ENCODE measurements at regions not wholly inside any gene's neighbourhood (a gene's known extent, or its start where the extent isn't known, plus 50 kb on each side); places are given as distances from the start of the nearest gene placed in this dataset.

DNA sequence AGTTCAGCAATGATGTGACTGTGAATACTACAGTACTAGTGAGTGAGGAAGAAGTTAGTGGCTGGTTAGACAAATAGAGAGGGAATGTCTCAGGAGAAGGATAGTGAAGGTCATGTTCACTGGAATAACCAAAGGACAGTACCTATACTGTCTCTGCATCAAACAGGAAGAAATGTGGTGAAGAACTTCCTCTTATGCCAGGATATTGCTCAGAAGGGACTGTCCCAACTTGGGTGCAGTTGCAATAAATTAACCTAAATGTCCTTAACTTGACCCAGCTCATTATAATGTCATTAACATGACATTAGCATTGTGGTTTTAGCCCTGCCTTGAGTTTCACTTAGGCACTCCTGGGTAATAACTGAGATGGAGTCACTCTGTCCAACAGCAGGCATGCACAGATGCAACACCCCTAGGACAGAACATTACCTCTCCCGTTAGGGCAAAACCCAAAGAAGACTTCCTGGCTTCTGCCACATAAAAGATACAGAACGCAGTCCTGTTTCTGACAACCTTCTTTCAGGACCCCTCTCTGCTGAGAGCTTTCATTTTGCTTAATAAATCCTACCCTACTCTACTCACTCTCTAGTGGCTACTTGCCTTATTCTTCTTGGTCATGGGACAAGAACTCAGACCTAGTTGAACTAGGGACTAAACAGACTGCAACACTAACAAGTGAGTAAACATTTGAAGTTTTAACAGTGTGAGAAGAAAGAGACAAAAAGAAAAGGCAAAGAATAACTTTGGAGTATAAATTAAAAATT lies 1591.6 kb upstream of the MIR17HG start:
- ChIA-PET POLR2A (ENCODE audit: unreplicated experiment) (no interaction called here), CTCF (no interaction called here)
- H3K4me1 ChIP-seq (ENCODE audit: insufficient read depth, low read length) = 0 out of 2 replicates have a peak, but pooled peaks cover 5% of the 10 kb centered on the region
- no peak overlapping the region for H3K4me3 ChIP-seq (ENCODE audit: low read length)
- no peaks in the 10 kb centered on the region for H4K20me1 ChIP-seq (ENCODE audit: low read length)
- no peaks in the 10 kb centered on the region for H3K79me2 ChIP-seq (ENCODE audit: low read length)
- H3K4me2 ChIP-seq (ENCODE audit: low read length) = no peak overlapping the region
- no peaks in the 10 kb centered on the region for H3F3A ChIP-seq (ENCODE audit: low read length, unreplicated experiment)
- no peak overlapping the region for H3K9ac ChIP-seq (ENCODE audit: low read length)
- H3K27ac ChIP-seq (ENCODE audit: low read length) = no peak overlapping the region
- ATAC-seq (no peak), DNase-seq (no peak)
- H3K9me2 ChIP-seq (replicated peaks; ENCODE audit: low read length) = no peaks in the 10 kb centered on the region
- no peaks in the 10 kb centered on the region for H3K27me3 ChIP-seq (ENCODE audit: low read length)
- no TSS peak for BruUV-seq (replicated peaks)
- H2AFZ ChIP-seq (ENCODE audit: low read length) = no peak overlapping the region
- 0 out of 2 replicates have a peak, but pooled peaks cover 4% of the 10 kb centered on the region for H3K9me3 ChIP-seq (ENCODE audit: low read length)
- no peaks in the 10 kb centered on the region for H3K36me3 ChIP-seq (ENCODE audit: low read depth, low read length)
- intact Hi-C loops (cut with micrococcal nuclease) = no loop called here
- TF ChIP-seq EZH2 (IDR thresholded peaks at IDR 0.05; ENCODE audit: low read length, unreplicated experiment) (no peak), EZH2phosphoT487 (IDR thresholded peaks at IDR 0.05; ENCODE audit: borderline replicate concordance, low read length) (no peak)
- TF ChIP-seq, protein P1, sequence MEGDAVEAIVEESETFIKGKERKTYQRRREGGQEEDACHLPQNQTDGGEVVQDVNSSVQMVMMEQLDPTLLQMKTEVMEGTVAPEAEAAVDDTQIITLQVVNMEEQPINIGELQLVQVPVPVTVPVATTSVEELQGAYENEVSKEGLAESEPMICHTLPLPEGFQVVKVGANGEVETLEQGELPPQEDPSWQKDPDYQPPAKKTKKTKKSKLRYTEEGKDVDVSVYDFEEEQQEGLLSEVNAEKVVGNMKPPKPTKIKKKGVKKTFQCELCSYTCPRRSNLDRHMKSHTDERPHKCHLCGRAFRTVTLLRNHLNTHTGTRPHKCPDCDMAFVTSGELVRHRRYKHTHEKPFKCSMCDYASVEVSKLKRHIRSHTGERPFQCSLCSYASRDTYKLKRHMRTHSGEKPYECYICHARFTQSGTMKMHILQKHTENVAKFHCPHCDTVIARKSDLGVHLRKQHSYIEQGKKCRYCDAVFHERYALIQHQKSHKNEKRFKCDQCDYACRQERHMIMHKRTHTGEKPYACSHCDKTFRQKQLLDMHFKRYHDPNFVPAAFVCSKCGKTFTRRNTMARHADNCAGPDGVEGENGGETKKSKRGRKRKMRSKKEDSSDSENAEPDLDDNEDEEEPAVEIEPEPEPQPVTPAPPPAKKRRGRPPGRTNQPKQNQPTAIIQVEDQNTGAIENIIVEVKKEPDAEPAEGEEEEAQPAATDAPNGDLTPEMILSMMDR (conservative IDR thresholded peaks at IDR 0.05; ENCODE audit: low read depth, low read length) = no peak

DNA sequence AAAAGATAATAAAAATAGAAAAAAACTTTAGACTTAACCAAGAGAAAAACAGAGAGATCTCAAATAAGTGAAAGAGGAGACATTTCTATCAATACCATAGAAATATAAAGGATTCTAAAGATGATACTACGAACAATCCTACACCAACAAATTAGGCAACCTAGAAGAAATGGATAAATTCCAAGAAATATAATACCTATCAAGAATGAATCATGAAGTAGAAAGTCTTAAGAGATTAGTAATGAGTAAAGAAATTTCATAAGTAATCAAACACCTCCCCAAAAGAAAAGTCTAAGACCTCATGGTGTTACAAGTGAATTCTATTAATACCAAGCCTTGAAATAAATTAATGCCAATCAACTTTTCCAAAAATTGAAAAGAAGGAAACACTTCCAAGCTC lies 1584.5 kb upstream of the MIR17HG start:
- no peak; the same call in 1 of the 2 replicates for ATAC-seq
- Histone ChIP-seq H3K4me2 (ENCODE audit: low read length) (peak overlapping the region; percentile 35), H3K4me3 (ENCODE audit: low read length) (no peak overlapping the region), H3K9me2 (replicated peaks; ENCODE audit: low read length) (no peaks in the 10 kb centered on the region), H2AFZ (ENCODE audit: low read length) (no peak overlapping the region), H3K36me3 (ENCODE audit: low read depth, low read length) (no peaks in the 10 kb centered on the region), H3K4me1 (ENCODE audit: insufficient read depth, low read length) (peaks cover 8% of the 10 kb centered on the region), H3K27ac (ENCODE audit: low read length) (no peak overlapping the region), H3K9ac (ENCODE audit: low read length) (no peak overlapping the region), H3K79me2 (ENCODE audit: low read length) (no peaks in the 10 kb centered on the region), H3F3A (ENCODE audit: low read length, unreplicated experiment) (no peaks in the 10 kb centered on the region), H3K9me3 (ENCODE audit: low read length) (no peaks in the 10 kb centered on the region), H4K20me1 (ENCODE audit: low read length) (no peaks in the 10 kb centered on the region), H3K27me3 (ENCODE audit: low read length) (no peaks in the 10 kb centered on the region)
- POLR2A ChIA-PET (ENCODE audit: unreplicated experiment) = no interaction called here
- no TSS peak for BruUV-seq (replicated peaks)
- DNase-seq = peak; percentile 35
- TF ChIP-seq, protein P1 (conservative IDR thresholded peaks at IDR 0.05; ENCODE audit: low read depth, low read length) = no peak
- no peak for TF ChIP-seq EZH2 (IDR thresholded peaks at IDR 0.05; ENCODE audit: low read length, unreplicated experiment)
- no peak for TF ChIP-seq EZH2phosphoT487 (IDR thresholded peaks at IDR 0.05; ENCODE audit: borderline replicate concordance, low read length)
- CTCF ChIA-PET = no interaction called here
- intact Hi-C loops (cut with micrococcal nuclease) = no loop called here

- no peaks in the 10 kb centered on the region for H3K27me3 ChIP-seq (ENCODE audit: low read length)
- H3K36me3 ChIP-seq (ENCODE audit: low read depth, low read length) = no peaks in the 10 kb centered on the region
- H3K9me3 ChIP-seq (ENCODE audit: low read length) = no peaks in the 10 kb centered on the region
- no peak overlapping the region for H3K9ac ChIP-seq (ENCODE audit: low read length)
- no peaks in the 10 kb centered on the region for H3K9me2 ChIP-seq (replicated peaks; ENCODE audit: low read length)
- no peaks in the 10 kb centered on the region for H3F3A ChIP-seq (ENCODE audit: low read length, unreplicated experiment)
- BruUV-seq (replicated peaks) = no TSS peak
- ChIA-PET POLR2A (ENCODE audit: unreplicated experiment) (no interaction called here), CTCF (no interaction called here)
- H2AFZ ChIP-seq (ENCODE audit: low read length) = no peak overlapping the region
- H4K20me1 ChIP-seq (ENCODE audit: low read length) = no peaks in the 10 kb centered on the region
- H3K4me1 ChIP-seq (ENCODE audit: insufficient read depth, low read length) = no peaks in the 10 kb centered on the region
- intact Hi-C loops (cut with micrococcal nuclease) = no loop called here
- ATAC-seq (no peak), DNase-seq (no peak)
- H3K4me2 ChIP-seq (ENCODE audit: low read length) = no peak overlapping the region
- no peaks in the 10 kb centered on the region for H3K79me2 ChIP-seq (ENCODE audit: low read length)
- no peak overlapping the region for H3K4me3 ChIP-seq (ENCODE audit: low read length)
- no peak for TF ChIP-seq EZH2phosphoT487 (IDR thresholded peaks at IDR 0.05; ENCODE audit: borderline replicate concordance, low read length)
- no peak for TF ChIP-seq EZH2 (IDR thresholded peaks at IDR 0.05; ENCODE audit: low read length, unreplicated experiment)
- TF ChIP-seq, protein P1 (conservative IDR thresholded peaks at IDR 0.05; ENCODE audit: low read depth, low read length) = no peak
- no peak overlapping the region for H3K27ac ChIP-seq (ENCODE audit: low read length)
These were observed 1564.2 kb upstream of the MIR17HG start for GRCh38 chr13:89783221-89783755.
